ENCODE measurements at regions not wholly inside any gene's neighbourhood (a gene's known extent, or its start where the extent isn't known, plus 50 kb on each side); places are given as distances from the start of the nearest gene placed in this dataset.

GRCh38 chr2:138440759-138441158 is 60.8 kb upstream of the SPOPL start:
- no peak for DNase-seq (ENCODE audit: low read depth)

GRCh38 chr2:138441916-138442315 is 59.7 kb upstream of the SPOPL start:
- DNase-seq (ENCODE audit: low read depth), result no peak

- no peak for DNase-seq (ENCODE audit: low read depth)
Measured at GRCh38 chr2:138444411-138444810, 57.2 kb upstream of the SPOPL start.

- no peak for DNase-seq (ENCODE audit: low read depth)
Measured at GRCh38 chr2:138445227-138445626, 56.3 kb upstream of the SPOPL start.

GRCh38 chr2:138446043-138446442 is 55.5 kb upstream of the SPOPL start:
- DNase-seq (ENCODE audit: low read depth), result no peak

- DNase-seq (ENCODE audit: low read depth), result no peak
Measured at GRCh38 chr2:138447889-138448570, 53.5 kb upstream of the SPOPL start.

Data from renal cortical epithelial cell (primary cell).